ENCODE measurements at regions not wholly inside any gene's neighbourhood (a gene's known extent, or its start where the extent isn't known, plus 50 kb on each side); places are given as distances from the start of the nearest gene placed in this dataset.

DNA sequence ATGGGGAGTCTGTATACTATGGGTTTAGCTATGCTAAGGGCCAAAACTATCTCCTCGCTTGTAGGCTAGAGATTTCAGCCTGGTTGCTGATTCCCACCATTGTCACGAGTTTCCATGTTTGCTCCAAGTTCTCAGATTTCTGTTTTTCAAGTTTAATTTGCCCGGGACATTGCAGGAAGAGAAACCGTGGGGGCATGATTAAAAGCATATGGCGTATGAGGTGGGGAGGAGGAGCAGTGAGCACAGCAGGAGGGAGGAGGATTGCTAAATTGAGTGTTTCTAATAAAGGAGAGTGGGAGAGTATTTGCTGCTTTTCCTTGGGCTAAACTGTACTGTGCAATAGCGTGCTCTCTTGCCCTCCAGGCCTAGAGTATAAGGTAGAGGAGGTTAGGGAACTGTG is 558.4 kb downstream of the METTL15 start:
- ATAC-seq, result no peak
- DNase-seq (ENCODE audit: low spot score), result no peak

DNA sequence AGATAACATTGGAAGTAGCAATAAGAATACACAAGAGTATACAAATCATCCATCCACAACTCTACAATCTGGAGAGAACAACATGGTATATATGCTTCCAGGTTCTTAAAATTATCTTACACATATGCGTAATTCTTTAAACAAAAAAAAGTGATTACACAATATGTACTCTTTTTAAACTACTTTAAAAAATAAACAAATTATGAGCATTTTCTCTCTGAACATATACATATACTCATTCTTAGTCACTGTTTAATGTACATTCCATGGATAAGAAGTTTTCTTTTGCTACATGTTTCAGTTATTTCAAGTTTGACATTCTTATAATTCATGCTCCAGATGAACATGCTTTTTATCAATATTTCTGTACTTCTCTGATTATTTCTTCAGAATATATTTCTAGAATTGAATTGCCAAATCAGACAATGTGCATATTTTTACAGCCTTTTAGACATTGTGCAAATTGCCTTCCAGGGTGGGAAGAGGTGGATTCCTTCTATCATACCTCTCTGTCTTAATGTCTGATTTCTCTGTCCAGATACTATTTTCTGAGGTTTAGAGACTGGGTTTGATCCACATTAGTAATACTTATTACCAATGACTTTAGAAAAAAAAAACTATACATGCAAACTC is 551.6 kb downstream of the METTL15 start:
- no peak for ATAC-seq

DNA sequence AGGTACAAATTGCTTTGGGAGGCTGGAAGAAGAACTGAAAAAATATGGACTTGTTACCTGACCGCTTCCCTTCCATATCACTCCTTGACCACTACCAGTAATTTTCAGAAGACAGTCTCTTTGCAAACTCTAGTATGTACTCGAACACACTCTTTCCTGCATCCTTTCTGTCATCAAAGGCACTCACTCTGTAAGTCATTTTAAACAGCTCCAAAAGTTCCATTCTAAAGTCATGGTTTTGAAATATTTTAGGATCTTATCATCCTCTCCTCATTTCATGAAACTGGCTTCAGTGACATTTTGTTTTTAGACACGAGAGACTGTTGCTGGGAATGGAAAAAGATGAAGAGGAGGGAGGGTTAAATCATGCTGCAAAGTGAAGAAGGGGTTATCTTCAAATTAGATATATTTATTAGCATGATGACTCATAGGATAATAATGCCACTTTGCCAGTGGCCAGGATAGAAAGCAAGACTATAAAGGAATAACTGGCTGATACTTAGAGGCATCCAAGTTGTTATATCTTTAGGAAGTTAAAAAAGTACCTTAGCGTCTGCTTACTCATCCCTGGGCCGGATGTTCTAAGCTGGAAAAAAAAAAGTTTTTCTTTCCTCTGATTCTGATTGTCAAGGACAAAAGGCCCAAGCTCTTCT is 549.3 kb downstream of the METTL15 start:
- DNase-seq (ENCODE audit: low spot score) (no peak), ATAC-seq (no peak)

More for the DNA sequence above, 551.6 kb downstream of the METTL15 start:
- no peak for DNase-seq (ENCODE audit: low spot score)

DNA sequence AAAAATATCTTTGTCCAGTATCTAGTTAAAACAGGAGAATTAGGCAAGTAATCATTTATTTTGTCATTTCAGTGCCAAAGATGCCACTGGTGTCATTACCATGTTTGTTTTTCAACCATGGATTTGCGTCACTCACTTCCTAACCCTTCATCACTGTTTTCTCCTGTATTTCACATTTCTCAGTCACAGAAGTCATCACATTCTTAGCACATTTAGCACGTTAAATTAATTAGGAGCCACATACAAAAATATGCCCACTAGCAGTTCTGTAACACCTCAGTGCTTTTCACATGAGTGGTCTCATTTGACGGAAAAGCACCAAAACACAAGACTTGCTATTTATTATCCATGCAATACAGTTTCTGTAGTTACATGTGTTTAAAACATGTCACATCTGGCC is 546.0 kb downstream of the METTL15 start:
- DNase-seq (ENCODE audit: low spot score) (no peak), ATAC-seq (no peak)

GRCh38 chr11:28649922-28650321 is 541.7 kb downstream of the METTL15 start:
- DNase-seq (ENCODE audit: low spot score) (no peak), ATAC-seq (no peak)

DNA sequence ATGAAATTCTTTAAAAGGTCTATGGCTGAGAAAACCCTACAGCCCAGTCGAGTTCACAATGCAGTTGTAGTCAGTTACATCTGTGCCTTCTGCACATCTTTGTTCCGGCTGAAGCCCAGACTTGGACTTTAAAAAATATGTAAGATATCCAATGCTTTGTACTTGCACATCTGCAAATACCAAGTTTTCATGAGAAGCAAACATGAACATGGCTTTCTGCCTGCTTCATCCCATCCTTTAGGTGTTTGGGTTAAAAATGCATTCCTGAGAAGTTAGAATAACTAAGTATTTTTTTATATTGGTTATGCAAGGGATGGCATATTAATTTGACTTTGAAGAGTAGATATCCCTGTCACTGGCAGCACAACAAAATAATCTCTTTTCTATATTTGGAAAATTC is 528.4 kb downstream of the METTL15 start:
- DNase-seq (ENCODE audit: low spot score) (no peak), ATAC-seq (no peak)

DNA sequence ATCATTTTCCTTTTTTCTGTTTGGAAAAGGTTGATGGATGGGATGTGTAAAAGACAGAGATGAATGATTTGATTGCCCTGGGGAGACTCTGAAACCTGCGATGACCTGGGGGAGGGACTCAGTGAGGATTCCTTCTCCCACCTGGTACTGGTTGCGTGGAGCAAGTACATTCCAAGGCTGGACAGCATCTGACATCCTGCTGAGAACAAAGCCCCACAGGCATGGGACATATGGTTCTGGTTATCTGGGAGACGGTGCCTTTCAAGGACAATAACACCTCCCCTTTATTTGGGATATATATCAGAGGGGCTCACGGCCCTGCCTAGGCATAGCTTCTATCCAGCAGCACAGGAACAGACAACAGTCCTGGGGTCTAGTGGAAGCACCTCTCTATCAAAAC is 527.8 kb downstream of the METTL15 start:
- DNase-seq (ENCODE audit: low spot score), result no peak
- ATAC-seq, result no peak

DNA sequence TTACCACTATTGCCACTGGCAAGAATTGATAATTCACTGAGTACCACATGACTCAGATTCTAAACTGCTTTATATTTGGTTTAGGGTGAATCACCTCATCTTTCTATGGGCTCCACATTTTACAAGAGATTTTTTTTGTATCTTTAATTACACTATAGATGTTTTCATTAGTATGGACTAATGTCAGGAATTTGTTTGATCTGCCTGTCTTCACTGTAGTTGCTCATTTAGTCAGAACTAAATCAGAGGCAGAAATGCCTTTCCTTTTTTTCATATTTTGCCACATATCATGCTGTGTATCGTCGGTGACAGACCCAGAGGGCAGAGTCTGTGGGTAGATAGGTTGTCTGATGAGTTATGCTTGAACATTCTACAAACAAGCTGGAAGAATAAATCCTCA is 524.1 kb downstream of the METTL15 start:
- no peak for DNase-seq (ENCODE audit: low spot score)
- no peak for ATAC-seq

- no peak for DNase-seq (ENCODE audit: low spot score)
- no peak for ATAC-seq
Measured at GRCh38 chr11:28631148-28631547, 523.0 kb downstream of the METTL15 start.

GRCh38 chr11:28629235-28629634 is 521.0 kb downstream of the METTL15 start:
- no peak for DNase-seq (ENCODE audit: low spot score)
- no peak for ATAC-seq

- no peak for ATAC-seq
- no peak for DNase-seq (ENCODE audit: low spot score)
Measured at GRCh38 chr11:28628412-28628811, 520.2 kb downstream of the METTL15 start.

- ATAC-seq (no peak), DNase-seq (ENCODE audit: low spot score) (no peak)
Measured at GRCh38 chr11:28627690-28628255, 519.6 kb downstream of the METTL15 start.

- ATAC-seq (no peak), DNase-seq (ENCODE audit: low spot score) (no peak)
Measured at GRCh38 chr11:28625532-28625931, 517.3 kb downstream of the METTL15 start.

- no peak for ATAC-seq
- no peak for DNase-seq (ENCODE audit: low spot score)
Measured at GRCh38 chr11:28621753-28622152, 513.6 kb downstream of the METTL15 start.

GRCh38 chr11:28619846-28620540 is 511.8 kb downstream of the METTL15 start:
- ATAC-seq (no peak), DNase-seq (ENCODE audit: low spot score) (no peak)

- no peak for ATAC-seq
- DNase-seq (ENCODE audit: low spot score), result no peak
Measured at GRCh38 chr11:28618416-28618815, 510.2 kb downstream of the METTL15 start.

- DNase-seq (ENCODE audit: low spot score) (no peak), ATAC-seq (no peak)
Measured at GRCh38 chr11:28616160-28616965, 508.2 kb downstream of the METTL15 start.

GRCh38 chr11:28615542-28615941 is 507.4 kb downstream of the METTL15 start:
- DNase-seq (ENCODE audit: low spot score), result no peak
- no peak for ATAC-seq

GRCh38 chr11:28606930-28607329 is 498.7 kb downstream of the METTL15 start:
- no peak for DNase-seq (ENCODE audit: low spot score)
- no peak for ATAC-seq

- DNase-seq (ENCODE audit: low spot score) (no peak), ATAC-seq (no peak)
Measured at GRCh38 chr11:28599656-28600055, 491.5 kb downstream of the METTL15 start.

DNA sequence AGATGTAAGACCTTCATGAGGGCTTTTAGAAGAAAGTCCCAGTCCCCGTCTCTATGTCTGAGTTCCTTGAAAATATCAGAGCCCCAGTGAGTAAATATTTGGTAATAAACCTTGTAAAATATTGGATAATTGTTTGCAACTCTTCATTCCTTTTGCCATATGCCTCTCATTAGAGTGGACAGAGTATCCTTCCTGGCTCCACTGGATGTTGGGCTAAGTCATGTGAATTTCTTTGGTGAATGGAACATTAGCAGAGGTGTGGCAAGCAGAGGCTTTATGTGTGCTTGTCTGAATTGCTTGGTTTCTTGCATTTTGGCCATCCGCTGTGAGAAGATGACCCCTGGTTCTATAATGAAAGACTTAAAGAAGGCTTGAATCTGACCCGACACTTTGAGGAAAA is 490.3 kb downstream of the METTL15 start:
- DNase-seq (ENCODE audit: low spot score) (no peak), ATAC-seq (no peak)
